ENCODE measurements at regions not wholly inside any gene's neighbourhood (a gene's known extent, or its start where the extent isn't known, plus 50 kb on each side); places are given as distances from the start of the nearest gene placed in this dataset.

DNA sequence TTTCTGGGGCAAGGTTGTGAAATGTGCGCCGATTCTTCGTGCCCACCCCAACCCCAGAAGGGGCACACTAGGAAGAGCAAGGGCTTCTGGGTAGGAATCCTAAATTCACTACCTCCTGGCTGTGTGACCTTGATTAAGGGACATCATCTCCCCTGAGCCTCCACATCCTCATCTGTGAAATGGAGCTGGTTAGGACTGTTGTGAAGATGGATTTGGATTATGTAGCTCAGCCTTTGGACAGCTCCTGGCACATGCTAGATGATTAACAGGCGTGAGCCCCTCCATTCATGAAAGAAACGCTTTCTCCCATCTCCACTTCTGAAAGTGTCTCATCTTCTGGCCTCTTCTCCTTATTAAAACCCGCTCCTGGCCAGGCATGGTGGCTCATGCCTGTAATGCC is 65.3 kb upstream of the TMEM97 start:
- TF ChIP-seq, protein P1, sequence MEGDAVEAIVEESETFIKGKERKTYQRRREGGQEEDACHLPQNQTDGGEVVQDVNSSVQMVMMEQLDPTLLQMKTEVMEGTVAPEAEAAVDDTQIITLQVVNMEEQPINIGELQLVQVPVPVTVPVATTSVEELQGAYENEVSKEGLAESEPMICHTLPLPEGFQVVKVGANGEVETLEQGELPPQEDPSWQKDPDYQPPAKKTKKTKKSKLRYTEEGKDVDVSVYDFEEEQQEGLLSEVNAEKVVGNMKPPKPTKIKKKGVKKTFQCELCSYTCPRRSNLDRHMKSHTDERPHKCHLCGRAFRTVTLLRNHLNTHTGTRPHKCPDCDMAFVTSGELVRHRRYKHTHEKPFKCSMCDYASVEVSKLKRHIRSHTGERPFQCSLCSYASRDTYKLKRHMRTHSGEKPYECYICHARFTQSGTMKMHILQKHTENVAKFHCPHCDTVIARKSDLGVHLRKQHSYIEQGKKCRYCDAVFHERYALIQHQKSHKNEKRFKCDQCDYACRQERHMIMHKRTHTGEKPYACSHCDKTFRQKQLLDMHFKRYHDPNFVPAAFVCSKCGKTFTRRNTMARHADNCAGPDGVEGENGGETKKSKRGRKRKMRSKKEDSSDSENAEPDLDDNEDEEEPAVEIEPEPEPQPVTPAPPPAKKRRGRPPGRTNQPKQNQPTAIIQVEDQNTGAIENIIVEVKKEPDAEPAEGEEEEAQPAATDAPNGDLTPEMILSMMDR (IDR thresholded peaks at IDR 0.05; ENCODE audit: poor library complexity), result no peak
- no peak for TF ChIP-seq EZH2 (IDR thresholded peaks at IDR 0.05; ENCODE audit: borderline replicate concordance)
- no peak for TF ChIP-seq EZH2phosphoT487 (IDR thresholded peaks at IDR 0.05; ENCODE audit: low read depth, severe bottlenecking, unreplicated experiment)
- Histone ChIP-seq H3K36me3 (replicated peaks; ENCODE audit: insufficient read depth, low read depth) (no peaks in the 10 kb centered on the region), H3K4me2 (no peak overlapping the region), H3K4me1 (ENCODE audit: insufficient read depth) (no peaks in the 10 kb centered on the region), H3K4me3 (no peak overlapping the region), H3K9me2 (replicated peaks; ENCODE audit: insufficient read depth) (no peaks in the 10 kb centered on the region), H3K9me3 (ENCODE audit: low read depth) (no peaks in the 10 kb centered on the region), H3K27ac (no peak overlapping the region), H4K20me1 (ENCODE audit: insufficient read depth, poor library complexity, severe bottlenecking) (no peaks in the 10 kb centered on the region), H3K79me2 (no peaks in the 10 kb centered on the region), H2AFZ (no peak overlapping the region), H3K27me3 (no peaks in the 10 kb centered on the region)
- no peak for DNase-seq (ENCODE audit: low spot score)
- WGBS (ENCODE audit: low lambda C conversion rate, missing lambda C conversion rate), result 93% methylated on average over 6 of the region's 6 CpGs

DNA sequence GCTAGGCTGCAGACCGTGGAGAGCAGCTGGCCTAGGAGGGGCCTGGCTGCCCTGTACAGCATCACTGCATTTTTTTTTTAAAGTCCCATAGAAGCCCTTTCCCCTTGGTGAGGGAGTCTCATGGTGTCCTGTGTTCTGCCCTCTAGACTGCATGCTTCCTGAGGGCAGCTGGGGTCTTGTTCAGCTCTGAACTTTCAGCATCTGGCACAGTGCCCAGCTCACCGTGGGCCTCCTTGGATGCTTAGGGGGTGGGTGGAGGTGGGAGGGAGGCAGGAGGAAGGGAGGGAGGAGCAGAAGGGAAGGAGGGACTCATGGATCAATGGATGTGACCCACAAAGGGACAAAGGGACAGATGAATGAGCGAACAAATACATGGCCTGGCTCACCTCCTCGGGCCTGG is 63.4 kb upstream of the TMEM97 start:
- Histone ChIP-seq H3K4me1 (ENCODE audit: insufficient read depth) (no peaks in the 10 kb centered on the region), H3K27ac (no peak overlapping the region), H3K27me3 (no peaks in the 10 kb centered on the region), H2AFZ (no peak overlapping the region), H3K4me3 (no peak overlapping the region), H3K4me2 (no peak overlapping the region), H3K9me3 (ENCODE audit: low read depth) (no peaks in the 10 kb centered on the region), H3K36me3 (replicated peaks; ENCODE audit: insufficient read depth, low read depth) (no peaks in the 10 kb centered on the region), H3K79me2 (no peaks in the 10 kb centered on the region), H4K20me1 (ENCODE audit: insufficient read depth, poor library complexity, severe bottlenecking) (no peaks in the 10 kb centered on the region), H3K9me2 (replicated peaks; ENCODE audit: insufficient read depth) (no peaks in the 10 kb centered on the region)
- TF ChIP-seq, protein P1 (IDR thresholded peaks at IDR 0.05; ENCODE audit: poor library complexity), result no peak
- no peak for TF ChIP-seq EZH2 (IDR thresholded peaks at IDR 0.05; ENCODE audit: borderline replicate concordance)
- no peak for TF ChIP-seq EZH2phosphoT487 (IDR thresholded peaks at IDR 0.05; ENCODE audit: low read depth, severe bottlenecking, unreplicated experiment)
- 77% methylated on average over 4 of the region's 4 CpGs for WGBS (ENCODE audit: low lambda C conversion rate, missing lambda C conversion rate)
- DNase-seq (ENCODE audit: low spot score), result no peak

GRCh38 chr17:28256370-28256769 is 62.6 kb upstream of the TMEM97 start:
- Histone ChIP-seq H4K20me1 (ENCODE audit: insufficient read depth, poor library complexity, severe bottlenecking) (no peaks in the 10 kb centered on the region), H3K79me2 (no peaks in the 10 kb centered on the region), H3K4me1 (ENCODE audit: insufficient read depth) (no peaks in the 10 kb centered on the region), H3K27me3 (no peaks in the 10 kb centered on the region), H3K9me3 (ENCODE audit: low read depth) (no peaks in the 10 kb centered on the region), H3K36me3 (replicated peaks; ENCODE audit: insufficient read depth, low read depth) (no peaks in the 10 kb centered on the region), H3K4me2 (no peak overlapping the region), H3K9me2 (replicated peaks; ENCODE audit: insufficient read depth) (no peaks in the 10 kb centered on the region), H2AFZ (no peak overlapping the region), H3K27ac (no peak overlapping the region), H3K4me3 (no peak overlapping the region)
- TF ChIP-seq EZH2 (IDR thresholded peaks at IDR 0.05; ENCODE audit: borderline replicate concordance) (no peak), EZH2phosphoT487 (IDR thresholded peaks at IDR 0.05; ENCODE audit: low read depth, severe bottlenecking, unreplicated experiment) (no peak)
- TF ChIP-seq, protein P1 (IDR thresholded peaks at IDR 0.05; ENCODE audit: poor library complexity), result no peak
- no peak for DNase-seq (ENCODE audit: low spot score)
- 84% methylated on average over 14 of the region's 14 CpGs for WGBS (ENCODE audit: low lambda C conversion rate, missing lambda C conversion rate)

DNA sequence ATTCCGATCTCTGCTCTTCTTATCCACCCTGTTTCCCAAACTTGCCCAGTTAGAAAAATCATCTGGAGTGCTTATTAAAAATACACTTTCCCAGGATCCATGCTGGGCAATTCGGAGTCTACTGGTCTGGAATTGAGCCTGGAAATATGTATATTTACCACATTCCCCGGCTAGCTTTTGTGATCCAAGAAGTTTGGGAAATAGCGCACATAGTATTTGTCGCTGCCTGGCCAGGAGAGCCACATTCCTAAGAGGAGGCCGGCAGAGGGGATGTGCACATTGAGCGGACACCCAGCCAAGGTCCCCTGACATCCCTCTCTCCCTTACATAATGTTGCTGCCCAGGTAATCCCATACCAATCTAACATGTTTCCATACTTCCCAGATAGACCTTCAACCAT is 62.1 kb upstream of the TMEM97 start:
- no peaks in the 10 kb centered on the region for H3K79me2 ChIP-seq
- no peaks in the 10 kb centered on the region for H3K9me2 ChIP-seq (replicated peaks; ENCODE audit: insufficient read depth)
- H3K27ac ChIP-seq, result no peak overlapping the region
- no peak overlapping the region for H3K4me3 ChIP-seq
- no peak overlapping the region for H2AFZ ChIP-seq
- 91% methylated on average over 7 of the region's 7 CpGs for WGBS (ENCODE audit: low lambda C conversion rate, missing lambda C conversion rate)
- H4K20me1 ChIP-seq (ENCODE audit: insufficient read depth, poor library complexity, severe bottlenecking), result no peaks in the 10 kb centered on the region
- no peaks in the 10 kb centered on the region for H3K27me3 ChIP-seq
- no peak for TF ChIP-seq EZH2phosphoT487 (IDR thresholded peaks at IDR 0.05; ENCODE audit: low read depth, severe bottlenecking, unreplicated experiment)
- no peak for TF ChIP-seq EZH2 (IDR thresholded peaks at IDR 0.05; ENCODE audit: borderline replicate concordance)
- TF ChIP-seq, protein P1 (IDR thresholded peaks at IDR 0.05; ENCODE audit: poor library complexity), result no peak
- no peaks in the 10 kb centered on the region for H3K9me3 ChIP-seq (ENCODE audit: low read depth)
- H3K4me1 ChIP-seq (ENCODE audit: insufficient read depth), result no peaks in the 10 kb centered on the region
- no peaks in the 10 kb centered on the region for H3K36me3 ChIP-seq (replicated peaks; ENCODE audit: insufficient read depth, low read depth)
- H3K4me2 ChIP-seq, result no peak overlapping the region
- DNase-seq (ENCODE audit: low spot score), result no peak

Measured in hepatocyte (in vitro differentiated cells).